Breast epithelium (tissue), 3 donors: ENCODE measurements at regions not wholly inside any gene's neighbourhood (a gene's known extent, or its start where the extent isn't known, plus 50 kb on each side); places are given as distances from the start of the nearest gene placed in this dataset.

Source experiments
- CTCF ChIP-seq, 3 donors: fragments of 450-650 bp; IDR thresholded peaks; one replicate each; pipeline ENCODE4 v1.5.1; 2016 to 2017; ENCODE audit warnings: antibody characterized with exemption in 3 of 3, mild to moderate bottlenecking in 3 of 3, moderate library complexity in 3 of 3
- POLR2A ChIP-seq: fragments of 450-650 bp; IDR thresholded peaks from one replicate; pipeline ENCODE4 v1.6.1; 2016; ENCODE audit warnings: antibody characterized with exemption, mild to moderate bottlenecking, moderate library complexity

- TF ChIP-seq POLR2A (no peak), CTCF (IDR thresholded peaks at IDR 0.05) (no peak)
Measured at GRCh38 chr3:188058569-188059184, 95.3 kb upstream of the LPP start.
